ENCODE measurements at regions not wholly inside any gene's neighbourhood (a gene's known extent, or its start where the extent isn't known, plus 50 kb on each side); places are given as distances from the start of the nearest gene placed in this dataset.

- Histone ChIP-seq H3K4me1 (no peaks in the 10 kb centered on the region), H3K27me3 (no peaks in the 10 kb centered on the region), H3K36me3 (no peaks in the 10 kb centered on the region), H3K9me3 (no peaks in the 10 kb centered on the region), H3K4me3 (no peak overlapping the region), H3K27ac (no peak overlapping the region)
- DNase-seq, result no peak
- ATAC-seq, result no peak
- WGBS (ENCODE audit: insufficient coverage, low coverage, low lambda C conversion rate, missing lambda C conversion rate), result 83% methylated on average over 2 of the region's 5 CpGs
- intact Hi-C loops (cut with DNase I), result no loop called here
- TF ChIP-seq POLR2A (IDR thresholded peaks at IDR 0.05), result no peak
- no peak for TF ChIP-seq CTCF (IDR thresholded peaks at IDR 0.05)
Observed at GRCh38 chr12:130253866-130254265, 83.8 kb upstream of the PIWIL1 start.

- no peaks in the 10 kb centered on the region for H3K9me3 ChIP-seq
- H3K27ac ChIP-seq, result no peak overlapping the region
- WGBS (ENCODE audit: insufficient coverage, low coverage, low lambda C conversion rate, missing lambda C conversion rate), result 78% methylated on average over 14 of the region's 19 CpGs
- ATAC-seq (no peak), DNase-seq (no peak)
- no peaks in the 10 kb centered on the region for H3K27me3 ChIP-seq
- H3K36me3 ChIP-seq, result no peaks in the 10 kb centered on the region
- no peak overlapping the region for H3K4me3 ChIP-seq
- intact Hi-C loops (cut with DNase I), result no loop called here
- TF ChIP-seq POLR2A (IDR thresholded peaks at IDR 0.05) (no peak), CTCF (IDR thresholded peaks at IDR 0.05) (no peak)
- no peaks in the 10 kb centered on the region for H3K4me1 ChIP-seq
Observed at GRCh38 chr12:130254461-130255276, 83.0 kb upstream of the PIWIL1 start.

- no peak for ATAC-seq
- Histone ChIP-seq H3K27me3 (no peaks in the 10 kb centered on the region), H3K36me3 (no peaks in the 10 kb centered on the region), H3K4me1 (no peaks in the 10 kb centered on the region), H3K4me3 (no peak overlapping the region), H3K9me3 (no peaks in the 10 kb centered on the region), H3K27ac (no peak overlapping the region)
- intact Hi-C loops (cut with DNase I), result no loop called here
- WGBS (ENCODE audit: insufficient coverage, low coverage, low lambda C conversion rate, missing lambda C conversion rate), result 39% methylated on average over 4 of the region's 10 CpGs
- no peak for DNase-seq
- TF ChIP-seq POLR2A (IDR thresholded peaks at IDR 0.05) (no peak), CTCF (IDR thresholded peaks at IDR 0.05) (no peak)
Observed at GRCh38 chr12:130258863-130259262, 78.8 kb upstream of the PIWIL1 start.

- DNase-seq (no peak), ATAC-seq (no peak)
- intact Hi-C loops (cut with DNase I), result no loop called here
- H3K36me3 ChIP-seq, result no peaks in the 10 kb centered on the region
- 45% methylated on average over 5 of the region's 5 CpGs for WGBS (ENCODE audit: insufficient coverage, low coverage, low lambda C conversion rate, missing lambda C conversion rate)
- H3K27me3 ChIP-seq, result no peaks in the 10 kb centered on the region
- H3K4me1 ChIP-seq, result no peaks in the 10 kb centered on the region
- TF ChIP-seq CTCF (IDR thresholded peaks at IDR 0.05), result no peak
- no peak for TF ChIP-seq POLR2A (IDR thresholded peaks at IDR 0.05)
- no peaks in the 10 kb centered on the region for H3K9me3 ChIP-seq
- no peak overlapping the region for H3K27ac ChIP-seq
- H3K4me3 ChIP-seq, result no peak overlapping the region
Observed at GRCh38 chr12:130263025-130263424, 74.7 kb upstream of the PIWIL1 start.

Data from right lobe of liver (tissue), 6 donors.